ENCODE measurements at regions not wholly inside any gene's neighbourhood (a gene's known extent, or its start where the extent isn't known, plus 50 kb on each side); places are given as distances from the start of the nearest gene placed in this dataset.

DNA sequence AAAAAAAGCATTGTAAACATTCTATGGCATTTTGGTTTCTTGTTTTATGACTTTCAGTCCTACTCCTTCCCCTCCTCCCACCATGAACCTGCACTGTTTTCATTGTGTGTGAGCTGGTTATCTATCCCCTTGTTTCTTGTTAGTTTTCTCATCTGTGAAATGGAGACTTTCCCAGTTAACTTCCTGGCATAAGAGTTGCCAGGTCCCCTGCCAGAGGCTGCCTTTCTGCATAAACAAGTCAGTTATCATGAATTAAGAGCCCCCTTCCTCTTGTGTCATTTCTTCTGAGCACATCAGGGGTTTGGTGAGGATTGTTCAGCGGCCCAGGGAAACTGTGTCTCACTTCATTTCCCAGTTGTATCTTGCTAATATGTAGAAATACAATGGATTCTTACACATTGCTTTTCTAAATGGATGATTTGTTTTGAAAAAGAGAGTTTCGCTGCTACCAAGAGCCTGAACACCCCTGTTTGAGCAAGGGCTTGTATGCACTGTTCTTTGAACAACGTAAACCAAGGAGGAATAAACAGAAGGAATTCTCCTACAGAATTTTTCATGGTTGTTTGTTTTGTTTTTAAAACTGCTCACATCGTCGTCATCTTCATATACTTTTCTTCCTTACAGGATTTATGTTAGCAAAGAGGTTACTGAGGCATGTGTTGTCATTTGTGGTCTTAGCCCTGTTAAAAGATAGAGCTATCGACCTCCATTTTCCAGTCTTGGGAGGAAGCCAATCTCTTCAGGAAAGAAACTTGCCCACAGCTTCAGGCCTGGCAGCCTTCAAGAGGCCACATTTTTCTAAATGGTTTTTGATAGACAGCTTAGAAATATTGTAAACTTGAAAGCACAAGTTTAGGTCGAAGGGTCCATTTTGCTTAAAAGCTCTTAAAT lies 144.6 kb upstream of the IL12A start:
- H3K27me3 ChIP-seq (ENCODE audit: low read length): no peaks in the 10 kb centered on the region
- H3K9ac ChIP-seq (ENCODE audit: low read length): no peak overlapping the region
- H3K4me2 ChIP-seq (ENCODE audit: low read depth, low read length, poor library complexity, severe bottlenecking): no peak overlapping the region
- no peak overlapping the region for H3K27ac ChIP-seq (ENCODE audit: low read depth, low read length)
- H4K20me1 ChIP-seq (ENCODE audit: low read depth, low read length): peaks cover 3% of the 10 kb centered on the region; the same call in 1 of the 2 replicates
- no peaks in the 10 kb centered on the region for H3K9me3 ChIP-seq (ENCODE audit: insufficient read depth, low read length)
- H2AFZ ChIP-seq (ENCODE audit: low read depth, low read length, severe bottlenecking): no peak overlapping the region
- TF ChIP-seq, protein P1, sequence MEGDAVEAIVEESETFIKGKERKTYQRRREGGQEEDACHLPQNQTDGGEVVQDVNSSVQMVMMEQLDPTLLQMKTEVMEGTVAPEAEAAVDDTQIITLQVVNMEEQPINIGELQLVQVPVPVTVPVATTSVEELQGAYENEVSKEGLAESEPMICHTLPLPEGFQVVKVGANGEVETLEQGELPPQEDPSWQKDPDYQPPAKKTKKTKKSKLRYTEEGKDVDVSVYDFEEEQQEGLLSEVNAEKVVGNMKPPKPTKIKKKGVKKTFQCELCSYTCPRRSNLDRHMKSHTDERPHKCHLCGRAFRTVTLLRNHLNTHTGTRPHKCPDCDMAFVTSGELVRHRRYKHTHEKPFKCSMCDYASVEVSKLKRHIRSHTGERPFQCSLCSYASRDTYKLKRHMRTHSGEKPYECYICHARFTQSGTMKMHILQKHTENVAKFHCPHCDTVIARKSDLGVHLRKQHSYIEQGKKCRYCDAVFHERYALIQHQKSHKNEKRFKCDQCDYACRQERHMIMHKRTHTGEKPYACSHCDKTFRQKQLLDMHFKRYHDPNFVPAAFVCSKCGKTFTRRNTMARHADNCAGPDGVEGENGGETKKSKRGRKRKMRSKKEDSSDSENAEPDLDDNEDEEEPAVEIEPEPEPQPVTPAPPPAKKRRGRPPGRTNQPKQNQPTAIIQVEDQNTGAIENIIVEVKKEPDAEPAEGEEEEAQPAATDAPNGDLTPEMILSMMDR (IDR thresholded peaks at IDR 0.05; ENCODE audit: insufficient read depth, low read length, poor library complexity, severe bottlenecking): no peak
- no peak for TF ChIP-seq EZH2phosphoT487 (conservative IDR thresholded peaks at IDR 0.05; ENCODE audit: low read length)
- no peaks in the 10 kb centered on the region for H3F3A ChIP-seq (ENCODE audit: insufficient read depth)
- no peaks in the 10 kb centered on the region for H3K36me3 ChIP-seq (ENCODE audit: low read length)
- no peaks in the 10 kb centered on the region for H3K79me2 ChIP-seq (ENCODE audit: insufficient read depth, low read length)
- no peaks in the 10 kb centered on the region for H3K9me2 ChIP-seq (replicated peaks; ENCODE audit: insufficient read depth, low read length)
- no peak overlapping the region for H3K4me3 ChIP-seq (ENCODE audit: insufficient read depth, low read length, poor library complexity, severe bottlenecking)

- Histone ChIP-seq H3K79me2 (ENCODE audit: insufficient read depth, low read length) (no peaks in the 10 kb centered on the region), H3K9me2 (replicated peaks; ENCODE audit: insufficient read depth, low read length) (no peaks in the 10 kb centered on the region), H2AFZ (ENCODE audit: low read depth, low read length, severe bottlenecking) (no peak overlapping the region), H3K4me2 (ENCODE audit: low read depth, low read length, poor library complexity, severe bottlenecking) (no peak overlapping the region), H3K4me3 (ENCODE audit: insufficient read depth, low read length, poor library complexity, severe bottlenecking) (no peak overlapping the region), H3K9me3 (ENCODE audit: insufficient read depth, low read length) (no peaks in the 10 kb centered on the region), H3K9ac (ENCODE audit: low read length) (no peak overlapping the region), H3K27ac (ENCODE audit: low read depth, low read length) (no peak overlapping the region), H4K20me1 (ENCODE audit: low read depth, low read length) (peaks cover 3% of the 10 kb centered on the region; the same call in 1 of the 2 replicates), H3K36me3 (ENCODE audit: low read length) (no peaks in the 10 kb centered on the region), H3F3A (ENCODE audit: insufficient read depth) (no peaks in the 10 kb centered on the region), H3K27me3 (ENCODE audit: low read length) (no peaks in the 10 kb centered on the region)
- TF ChIP-seq, protein P1 (IDR thresholded peaks at IDR 0.05; ENCODE audit: insufficient read depth, low read length, poor library complexity, severe bottlenecking): no peak
- no peak for TF ChIP-seq EZH2phosphoT487 (conservative IDR thresholded peaks at IDR 0.05; ENCODE audit: low read length)
These were observed 143.8 kb upstream of the IL12A start for GRCh38 chr3:159844801-159845261.

GRCh38 chr3:159845737-159846136 lies 142.9 kb upstream of the IL12A start:
- H3K9me3 ChIP-seq (ENCODE audit: insufficient read depth, low read length): no peaks in the 10 kb centered on the region
- H3K27ac ChIP-seq (ENCODE audit: low read depth, low read length): no peak overlapping the region
- no peak overlapping the region for H3K4me2 ChIP-seq (ENCODE audit: low read depth, low read length, poor library complexity, severe bottlenecking)
- H3K36me3 ChIP-seq (ENCODE audit: low read length): no peaks in the 10 kb centered on the region
- H3K27me3 ChIP-seq (ENCODE audit: low read length): no peaks in the 10 kb centered on the region
- TF ChIP-seq, protein P1 (IDR thresholded peaks at IDR 0.05; ENCODE audit: insufficient read depth, low read length, poor library complexity, severe bottlenecking): no peak
- TF ChIP-seq EZH2phosphoT487 (conservative IDR thresholded peaks at IDR 0.05; ENCODE audit: low read length): no peak
- H3K9me2 ChIP-seq (replicated peaks; ENCODE audit: insufficient read depth, low read length): no peaks in the 10 kb centered on the region
- peaks cover 3% of the 10 kb centered on the region; the same call in 1 of the 2 replicates for H4K20me1 ChIP-seq (ENCODE audit: low read depth, low read length)
- no peak overlapping the region for H2AFZ ChIP-seq (ENCODE audit: low read depth, low read length, severe bottlenecking)
- no peak overlapping the region for H3K4me3 ChIP-seq (ENCODE audit: insufficient read depth, low read length, poor library complexity, severe bottlenecking)
- H3K79me2 ChIP-seq (ENCODE audit: insufficient read depth, low read length): no peaks in the 10 kb centered on the region
- H3F3A ChIP-seq (ENCODE audit: insufficient read depth): no peaks in the 10 kb centered on the region
- no peak overlapping the region for H3K9ac ChIP-seq (ENCODE audit: low read length)

All from SU-DHL-6 (cell line).